DND-41 (cell line): ENCODE measurements at regions not wholly inside any gene's neighbourhood (a gene's known extent, or its start where the extent isn't known, plus 50 kb on each side); places are given as distances from the start of the nearest gene placed in this dataset.

Experiments
- EZH2 ChIP-seq: IDR thresholded peaks from 3 replicates; pipeline ENCODE4 v1.6.1; 2012; ENCODE audit warnings: borderline replicate concordance, low read depth, mild to moderate bottlenecking, moderate library complexity, low read length, inconsistent platforms; ENCODE audit not compliant: severe bottlenecking
- TF ChIP-seq, protein P1 (sequence below): IDR thresholded peaks from 2 replicates; pipeline ENCODE4 v1.5.1; 2012; ENCODE audit warnings: borderline replicate concordance, low read length, moderate library complexity, mild to moderate bottlenecking; ENCODE audit not compliant: poor library complexity, severe bottlenecking; ENCODE audit errors: extremely low read depth

DNA sequence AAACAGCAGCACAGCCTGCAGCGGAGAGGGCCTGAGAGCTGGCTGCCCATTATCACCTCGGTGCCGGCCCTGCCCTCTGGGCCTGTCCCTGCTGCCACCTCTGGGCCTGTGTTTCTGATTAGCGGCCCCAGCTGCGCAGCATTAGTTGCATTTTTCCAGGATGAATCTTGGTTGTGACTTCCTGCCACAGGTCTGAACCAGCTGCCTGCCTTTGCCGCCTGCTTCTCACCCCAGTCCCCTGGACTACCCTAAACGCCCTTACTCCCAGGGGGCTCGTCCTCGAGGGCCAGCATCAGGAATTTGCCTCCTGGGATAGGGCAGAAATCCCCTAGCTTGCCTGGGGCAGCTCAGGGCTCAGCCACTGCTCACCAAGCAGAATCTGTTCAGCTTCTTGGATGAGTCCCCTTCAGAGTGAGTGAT is 342.8 kb downstream of the DYSF start:
- TF ChIP-seq, protein P1, sequence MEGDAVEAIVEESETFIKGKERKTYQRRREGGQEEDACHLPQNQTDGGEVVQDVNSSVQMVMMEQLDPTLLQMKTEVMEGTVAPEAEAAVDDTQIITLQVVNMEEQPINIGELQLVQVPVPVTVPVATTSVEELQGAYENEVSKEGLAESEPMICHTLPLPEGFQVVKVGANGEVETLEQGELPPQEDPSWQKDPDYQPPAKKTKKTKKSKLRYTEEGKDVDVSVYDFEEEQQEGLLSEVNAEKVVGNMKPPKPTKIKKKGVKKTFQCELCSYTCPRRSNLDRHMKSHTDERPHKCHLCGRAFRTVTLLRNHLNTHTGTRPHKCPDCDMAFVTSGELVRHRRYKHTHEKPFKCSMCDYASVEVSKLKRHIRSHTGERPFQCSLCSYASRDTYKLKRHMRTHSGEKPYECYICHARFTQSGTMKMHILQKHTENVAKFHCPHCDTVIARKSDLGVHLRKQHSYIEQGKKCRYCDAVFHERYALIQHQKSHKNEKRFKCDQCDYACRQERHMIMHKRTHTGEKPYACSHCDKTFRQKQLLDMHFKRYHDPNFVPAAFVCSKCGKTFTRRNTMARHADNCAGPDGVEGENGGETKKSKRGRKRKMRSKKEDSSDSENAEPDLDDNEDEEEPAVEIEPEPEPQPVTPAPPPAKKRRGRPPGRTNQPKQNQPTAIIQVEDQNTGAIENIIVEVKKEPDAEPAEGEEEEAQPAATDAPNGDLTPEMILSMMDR, result no peak
- TF ChIP-seq EZH2, result no peak
